ENCODE measurements at regions not wholly inside any gene's neighbourhood (a gene's known extent, or its start where the extent isn't known, plus 50 kb on each side); places are given as distances from the start of the nearest gene placed in this dataset.

- TF ChIP-seq POLR2A (IDR thresholded peaks at IDR 0.05; ENCODE audit: low read length): no peak
- TF ChIP-seq GATA1 (IDR thresholded peaks at IDR 0.05; ENCODE audit: low read depth, low read length): no peak
Observed at GRCh38 chr6:144467172-144467762, 182.1 kb downstream of the UTRN start.
